ENCODE measurements at regions not wholly inside any gene's neighbourhood (a gene's known extent, or its start where the extent isn't known, plus 50 kb on each side); places are given as distances from the start of the nearest gene placed in this dataset.

DNA sequence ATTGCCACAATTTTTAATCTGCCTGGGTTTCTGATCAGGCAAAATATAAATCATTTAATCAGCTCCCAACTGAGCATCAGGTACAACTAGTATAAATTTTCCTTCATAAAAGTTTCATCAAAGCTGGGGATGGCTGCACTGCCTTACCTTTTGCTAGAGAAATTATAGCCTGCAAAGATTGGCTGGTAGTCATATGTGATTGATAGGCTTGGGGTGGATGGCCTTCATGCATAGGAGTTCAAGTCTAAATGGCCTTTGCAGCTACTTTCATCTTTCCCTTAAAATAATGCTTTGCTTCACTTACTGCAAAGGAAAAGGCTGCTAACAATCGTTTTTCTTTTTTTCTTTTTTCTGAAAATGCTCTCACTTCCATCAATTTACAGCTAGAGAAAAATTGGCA lies 739.7 kb downstream of the CENPC start (continued):
- TF ChIP-seq, protein P1, sequence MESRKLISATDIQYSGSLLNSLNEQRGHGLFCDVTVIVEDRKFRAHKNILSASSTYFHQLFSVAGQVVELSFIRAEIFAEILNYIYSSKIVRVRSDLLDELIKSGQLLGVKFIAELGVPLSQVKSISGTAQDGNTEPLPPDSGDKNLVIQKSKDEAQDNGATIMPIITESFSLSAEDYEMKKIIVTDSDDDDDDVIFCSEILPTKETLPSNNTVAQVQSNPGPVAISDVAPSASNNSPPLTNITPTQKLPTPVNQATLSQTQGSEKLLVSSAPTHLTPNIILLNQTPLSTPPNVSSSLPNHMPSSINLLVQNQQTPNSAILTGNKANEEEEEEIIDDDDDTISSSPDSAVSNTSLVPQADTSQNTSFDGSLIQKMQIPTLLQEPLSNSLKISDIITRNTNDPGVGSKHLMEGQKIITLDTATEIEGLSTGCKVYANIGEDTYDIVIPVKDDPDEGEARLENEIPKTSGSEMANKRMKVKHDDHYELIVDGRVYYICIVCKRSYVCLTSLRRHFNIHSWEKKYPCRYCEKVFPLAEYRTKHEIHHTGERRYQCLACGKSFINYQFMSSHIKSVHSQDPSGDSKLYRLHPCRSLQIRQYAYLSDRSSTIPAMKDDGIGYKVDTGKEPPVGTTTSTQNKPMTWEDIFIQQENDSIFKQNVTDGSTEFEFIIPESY (IDR thresholded peaks at IDR 0.05; ENCODE audit: borderline replicate concordance, low read depth) = no peak
- TF ChIP-seq NFIC (IDR thresholded peaks at IDR 0.05; ENCODE audit: borderline replicate concordance) (no peak), POLR2AphosphoS5 (IDR thresholded peaks at IDR 0.05; ENCODE audit: low read depth, low read length) (no peak), FOSL2 (IDR thresholded peaks at IDR 0.05; ENCODE audit: borderline replicate concordance, low read depth) (no peak)

DNA sequence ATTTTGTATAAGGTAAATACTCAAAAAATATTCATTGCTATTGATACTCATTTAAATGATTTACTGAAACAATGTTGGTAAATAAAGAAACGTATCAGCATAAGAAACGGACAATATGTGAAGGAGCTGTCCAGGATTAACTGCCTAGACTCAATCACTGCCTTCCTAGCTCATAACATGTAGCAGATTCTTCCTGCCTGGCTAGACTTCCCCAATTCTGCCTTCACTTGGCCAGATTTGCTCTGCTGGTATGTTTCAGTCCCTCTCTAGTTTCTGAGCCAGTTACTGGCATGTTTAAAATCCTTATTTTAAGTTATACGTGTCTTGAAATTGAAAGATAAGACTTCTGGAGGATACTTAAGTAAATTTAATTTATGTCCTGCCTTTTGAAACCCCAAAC lies 740.3 kb downstream of the CENPC start:
- Histone ChIP-seq H3K27ac (ENCODE audit: low read depth in 2 of 2, low read length in 1 of 2) (no peak overlapping the region), H3K27me3 (ENCODE audit: insufficient read depth) (no peaks in the 10 kb centered on the region), H3K9ac (no peak overlapping the region), H4K20me1 (ENCODE audit: insufficient read depth) (no peaks in the 10 kb centered on the region), H3F3A (replicated peaks; ENCODE audit: insufficient read depth) (no peaks in the 10 kb centered on the region), H3K9me3 (no peaks in the 10 kb centered on the region), H3K79me2 (ENCODE audit: insufficient read depth) (no peaks in the 10 kb centered on the region), H3K4me3 (ENCODE audit: low read depth in 2 of 2, low read length in 1 of 2) (no peak overlapping the region), H3K4me1 (ENCODE audit: control insufficient read depth in 1 of 2, insufficient read depth in 2 of 2, low read depth in 1 of 2, low read length in 1 of 2) (no peaks in the 10 kb centered on the region), H3K9me2 (no peaks in the 10 kb centered on the region), H3K36me3 (replicated peaks in 1 of 2; ENCODE audit: control insufficient read depth in 1 of 2, insufficient read depth in 2 of 2, low read length in 1 of 2) (no peaks in the 10 kb centered on the region), H2AFZ (ENCODE audit: low read depth) (no peak overlapping the region), H3K4me2 (no peak overlapping the region)
- whole genome bisulfite sequencing (ENCODE audit: low lambda C conversion rate) = 3% methylated on average over 3 of the region's 3 CpGs
- POLR2A ChIA-PET = no interaction called here
- CTCF ChIA-PET = no interaction called here
- DNase-seq = no peak
- TF ChIP-seq SMC3 (IDR thresholded peaks at IDR 0.05; ENCODE audit: low read depth, low read length) (no peak), RCOR1 (IDR thresholded peaks at IDR 0.05; ENCODE audit: low read length) (no peak), FOXJ3 (CRISPR knock-in tag; IDR thresholded peaks at IDR 0.05) (no peak), RFX5 (IDR thresholded peaks at IDR 0.05; ENCODE audit: low read length) (no peak), NRF1 (IDR thresholded peaks at IDR 0.05; ENCODE audit: low read depth, low read length) (no peak), CHD2 (IDR thresholded peaks at IDR 0.05; ENCODE audit: low read length, partially characterized antibody) (no peak)
- TF ChIP-seq, protein P2, sequence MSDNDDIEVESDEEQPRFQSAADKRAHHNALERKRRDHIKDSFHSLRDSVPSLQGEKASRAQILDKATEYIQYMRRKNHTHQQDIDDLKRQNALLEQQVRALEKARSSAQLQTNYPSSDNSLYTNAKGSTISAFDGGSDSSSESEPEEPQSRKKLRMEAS (IDR thresholded peaks at IDR 0.05; ENCODE audit: low read depth) = no peak
- TF ChIP-seq, protein P3, sequence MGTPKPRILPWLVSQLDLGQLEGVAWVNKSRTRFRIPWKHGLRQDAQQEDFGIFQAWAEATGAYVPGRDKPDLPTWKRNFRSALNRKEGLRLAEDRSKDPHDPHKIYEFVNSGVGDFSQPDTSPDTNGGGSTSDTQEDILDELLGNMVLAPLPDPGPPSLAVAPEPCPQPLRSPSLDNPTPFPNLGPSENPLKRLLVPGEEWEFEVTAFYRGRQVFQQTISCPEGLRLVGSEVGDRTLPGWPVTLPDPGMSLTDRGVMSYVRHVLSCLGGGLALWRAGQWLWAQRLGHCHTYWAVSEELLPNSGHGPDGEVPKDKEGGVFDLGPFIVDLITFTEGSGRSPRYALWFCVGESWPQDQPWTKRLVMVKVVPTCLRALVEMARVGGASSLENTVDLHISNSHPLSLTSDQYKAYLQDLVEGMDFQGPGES (IDR thresholded peaks at IDR 0.05; ENCODE audit: low read depth, low read length) = no peak

DNA sequence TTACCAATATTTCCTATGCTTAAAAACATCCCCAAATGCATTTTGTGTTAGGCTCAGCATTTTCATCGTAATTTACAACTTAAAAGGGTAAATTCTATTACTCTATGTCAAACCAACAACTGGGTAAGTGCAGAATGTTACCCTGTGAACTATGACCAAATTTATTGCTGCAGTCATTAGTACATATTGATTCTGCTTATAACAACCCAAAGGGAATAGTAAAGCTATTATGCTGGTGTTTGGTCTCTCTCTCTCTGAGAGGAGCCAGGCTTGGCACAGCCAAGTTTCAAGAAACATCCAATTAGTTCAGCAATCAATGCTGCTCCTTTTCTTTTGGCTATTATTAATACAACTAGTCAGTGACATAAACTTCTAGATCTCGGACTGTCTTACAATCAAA lies 747.7 kb downstream of the CENPC start:
- no peak for DNase-seq
- no peaks in the 10 kb centered on the region for H3K79me2 ChIP-seq (ENCODE audit: insufficient read depth)
- H3K4me1 ChIP-seq (ENCODE audit: control insufficient read depth in 1 of 2, insufficient read depth in 2 of 2, low read depth in 1 of 2, low read length in 1 of 2) = no peaks in the 10 kb centered on the region
- ChIA-PET POLR2A (no interaction called here), CTCF (no interaction called here)
- no peaks in the 10 kb centered on the region for H3K9me3 ChIP-seq
- H3K9ac ChIP-seq = no peak overlapping the region
- no peaks in the 10 kb centered on the region for H4K20me1 ChIP-seq (ENCODE audit: insufficient read depth)
- H3K4me2 ChIP-seq = no peak overlapping the region
- no peak overlapping the region for H3K4me3 ChIP-seq (ENCODE audit: low read depth in 2 of 2, low read length in 1 of 2)
- no peaks in the 10 kb centered on the region for H3K27me3 ChIP-seq (ENCODE audit: insufficient read depth)
- no peaks in the 10 kb centered on the region for H3K36me3 ChIP-seq (replicated peaks in 1 of 2; ENCODE audit: control insufficient read depth in 1 of 2, insufficient read depth in 2 of 2, low read length in 1 of 2)
- no peak overlapping the region for H2AFZ ChIP-seq (ENCODE audit: low read depth)
- no peaks in the 10 kb centered on the region for H3K9me2 ChIP-seq
- WGBS (ENCODE audit: low lambda C conversion rate) = 5% methylated on average over 2 of the region's 2 CpGs
- H3K27ac ChIP-seq (ENCODE audit: low read depth in 2 of 2, low read length in 1 of 2) = no peak overlapping the region
- TF ChIP-seq GATA2 (CRISPR knock-in tag; IDR thresholded peaks at IDR 0.05) = no peak
- no peak for TF ChIP-seq RXRA (IDR thresholded peaks at IDR 0.05; ENCODE audit: borderline replicate concordance, low read depth)
- TF ChIP-seq, protein P4, sequence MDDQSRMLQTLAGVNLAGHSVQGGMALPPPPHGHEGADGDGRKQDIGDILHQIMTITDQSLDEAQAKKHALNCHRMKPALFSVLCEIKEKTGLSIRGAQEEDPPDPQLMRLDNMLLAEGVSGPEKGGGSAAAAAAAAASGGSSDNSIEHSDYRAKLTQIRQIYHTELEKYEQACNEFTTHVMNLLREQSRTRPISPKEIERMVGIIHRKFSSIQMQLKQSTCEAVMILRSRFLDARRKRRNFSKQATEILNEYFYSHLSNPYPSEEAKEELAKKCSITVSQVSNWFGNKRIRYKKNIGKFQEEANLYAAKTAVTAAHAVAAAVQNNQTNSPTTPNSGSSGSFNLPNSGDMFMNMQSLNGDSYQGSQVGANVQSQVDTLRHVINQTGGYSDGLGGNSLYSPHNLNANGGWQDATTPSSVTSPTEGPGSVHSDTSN (IDR thresholded peaks at IDR 0.05) = no peak
- no peak for TF ChIP-seq TAF1 (IDR thresholded peaks at IDR 0.05; ENCODE audit: borderline replicate concordance, low read depth, low read length)
- TF ChIP-seq GABPA (IDR thresholded peaks at IDR 0.05; ENCODE audit: low read depth) = no peak
- no peak for TF ChIP-seq JUND (IDR thresholded peaks at IDR 0.05)
- no peak for TF ChIP-seq TCF12 (IDR thresholded peaks at IDR 0.05)
- H3F3A ChIP-seq (replicated peaks; ENCODE audit: insufficient read depth) = no peaks in the 10 kb centered on the region

Data from SK-N-SH (cell line).